Kasumi-1 (cell line): ENCODE measurements at regions not wholly inside any gene's neighbourhood (a gene's known extent, or its start where the extent isn't known, plus 50 kb on each side); places are given as distances from the start of the nearest gene placed in this dataset.

Source experiments
- DNase-seq, 2 experiments: peaks; one replicate each; lab custom pipeline; 2025; lab: John Stamatoyannopoulos, UW

DNA sequence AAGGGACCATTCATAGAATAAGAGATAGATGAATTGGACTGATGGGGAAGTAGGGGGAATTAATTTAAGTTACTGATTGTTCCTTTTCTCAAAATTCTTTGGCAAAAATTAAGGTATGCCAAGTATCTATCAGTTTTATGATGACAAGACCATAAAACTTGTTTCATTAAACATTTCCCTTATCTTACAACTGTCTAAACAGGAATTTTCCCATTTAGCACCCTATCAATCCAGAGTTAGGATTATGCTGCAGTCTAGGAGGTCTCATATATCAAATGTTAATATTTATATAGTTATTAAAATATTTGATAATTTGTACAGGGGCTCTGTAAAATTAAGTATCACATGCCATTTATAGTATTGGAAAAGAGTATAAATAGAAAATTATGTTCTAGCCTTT is 51.5 kb upstream of the ARID1B start:
- no peak for DNase-seq

DNA sequence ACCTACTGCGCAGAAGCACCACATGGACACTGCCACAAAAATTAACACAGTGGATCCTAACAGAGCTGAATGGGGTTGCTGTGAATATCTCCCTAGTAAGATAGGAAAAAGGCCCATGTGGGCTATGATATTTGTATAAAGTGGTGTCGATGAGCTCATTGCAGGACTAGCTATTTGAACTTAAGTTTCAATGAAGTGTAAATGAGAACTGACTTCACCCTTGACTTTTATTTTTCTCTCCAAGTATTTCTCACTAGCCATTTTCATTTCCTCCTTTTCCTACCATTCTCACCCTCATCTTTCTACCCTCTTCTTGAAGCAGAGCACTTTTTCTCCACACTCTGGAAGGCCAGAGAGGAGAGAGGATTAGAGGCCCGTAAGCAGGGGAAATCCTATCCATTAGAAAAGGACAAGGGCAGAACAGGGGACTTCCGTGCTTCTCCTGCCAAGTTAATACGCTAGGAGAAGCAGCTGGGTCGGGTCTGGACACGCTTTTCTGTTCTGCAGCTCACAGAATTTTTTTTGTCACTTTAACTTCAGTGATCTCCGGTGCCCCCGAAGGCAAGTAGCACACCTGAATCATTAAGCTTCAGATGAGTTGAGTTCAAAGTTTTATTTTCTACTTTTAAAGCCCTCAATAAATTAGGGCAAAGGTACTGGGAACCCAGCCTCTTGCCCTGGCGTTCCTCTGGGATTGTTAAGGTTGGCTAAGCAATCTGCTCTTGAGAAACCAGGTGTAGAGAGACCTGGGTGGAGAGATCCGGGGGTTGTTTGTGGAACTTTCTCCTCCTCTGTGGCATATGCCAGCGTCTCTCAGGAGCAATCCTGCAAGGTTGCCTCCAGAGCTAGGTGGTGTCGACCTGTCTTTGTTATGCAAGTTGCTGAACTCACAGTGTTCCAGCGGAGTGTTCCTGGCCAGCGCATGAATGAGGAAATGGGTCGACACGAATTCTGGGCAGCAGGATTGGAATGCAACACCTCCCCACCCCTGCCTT is 56.2 kb upstream of the ARID1B start:
- DNase-seq, result no peak

DNA sequence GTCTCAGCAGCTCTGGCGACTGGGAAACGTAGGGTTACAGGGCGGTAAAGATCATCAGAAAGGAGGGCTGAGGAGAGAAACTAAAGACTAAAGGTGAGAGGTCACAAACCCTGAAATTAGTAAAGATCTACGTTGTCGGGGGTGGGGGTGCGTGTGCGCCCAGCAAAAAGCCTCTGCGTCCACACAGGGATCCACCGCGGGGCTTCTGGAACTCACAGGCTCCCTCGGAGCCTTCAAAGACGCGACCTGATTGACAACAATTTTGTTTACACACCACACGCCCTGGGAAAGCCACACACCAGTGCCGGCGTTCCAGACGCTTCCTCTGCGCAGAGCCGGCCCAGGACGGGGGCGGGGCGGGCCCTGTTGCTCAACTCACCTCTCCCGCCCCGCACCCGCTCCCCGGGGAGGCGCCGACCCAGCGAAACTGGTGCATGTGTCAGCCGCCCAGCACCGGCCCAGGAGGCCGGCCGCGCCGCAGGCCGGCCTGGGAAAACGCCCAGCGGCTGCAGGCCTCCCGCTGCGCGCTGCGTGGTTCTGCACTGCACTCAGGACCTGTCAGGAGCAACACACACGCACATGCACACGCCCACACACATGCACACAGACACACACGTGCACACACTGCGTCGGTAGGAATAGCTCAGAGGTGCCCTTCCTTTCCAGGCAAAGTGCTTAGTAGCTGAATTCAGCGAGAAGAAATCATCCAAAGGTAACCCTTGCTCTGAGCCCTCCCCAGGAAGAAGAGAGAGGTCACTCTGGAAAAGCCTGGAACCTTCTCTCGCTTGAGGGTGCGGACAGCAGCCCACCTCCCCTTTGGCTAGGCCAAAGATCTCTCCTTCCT is 57.2 kb upstream of the ARID1B start:
- peak; percentile 69 to 71 for DNase-seq

DNA sequence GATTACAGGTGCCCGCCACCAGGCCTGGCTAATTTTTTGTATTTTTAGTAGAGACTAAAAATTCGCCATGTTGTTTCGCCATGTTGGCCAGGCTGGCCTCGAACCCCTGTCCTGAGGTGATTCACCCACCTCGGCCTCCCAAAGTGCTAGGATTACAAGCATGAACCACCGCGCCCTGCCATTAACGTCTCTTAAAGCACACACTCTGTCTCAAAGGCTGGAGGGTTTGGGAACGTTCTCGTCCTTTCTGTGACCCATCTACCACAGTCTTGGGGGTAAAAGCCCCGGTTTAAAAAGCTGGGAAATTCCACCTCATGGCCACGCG is 57.8 kb upstream of the ARID1B start:
- DNase-seq, result no peak

DNA sequence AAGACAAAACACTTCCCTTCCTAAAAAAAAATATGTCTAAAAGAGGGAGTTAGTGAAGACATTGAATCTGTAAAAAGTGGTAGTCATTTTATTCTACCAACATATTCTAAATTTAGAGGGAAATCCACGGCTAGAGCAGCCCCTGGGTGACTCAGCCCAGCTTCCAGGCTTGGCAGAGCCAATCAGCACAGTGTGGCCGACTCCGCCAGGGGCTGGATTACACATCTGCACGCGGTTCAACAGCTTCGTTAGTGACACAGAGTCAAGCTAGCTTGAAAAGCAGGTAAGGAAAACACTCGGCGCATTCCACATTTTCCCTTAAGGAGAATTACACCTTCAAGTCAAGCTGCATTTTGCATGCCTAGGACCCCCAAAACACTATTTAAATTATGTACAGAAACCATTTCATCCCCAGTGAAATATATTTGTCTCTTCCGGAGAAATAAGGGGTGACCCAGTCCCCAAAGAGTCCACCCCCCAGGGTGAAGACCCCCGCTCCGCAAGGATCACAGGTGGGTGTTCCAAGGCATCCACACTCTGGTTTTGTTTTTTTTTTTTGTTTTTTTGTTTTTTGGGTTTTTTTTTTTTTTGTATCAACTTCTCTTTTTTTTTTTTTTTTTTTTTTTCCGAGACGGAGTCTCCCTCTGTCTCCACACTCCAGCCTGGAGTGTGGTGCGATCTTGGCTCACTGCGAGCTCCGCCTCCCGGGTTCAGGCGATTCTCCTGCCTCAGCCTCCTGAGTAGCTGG is 58.4 kb upstream of the ARID1B start:
- peak; percentile 71 to 74 for DNase-seq

DNA sequence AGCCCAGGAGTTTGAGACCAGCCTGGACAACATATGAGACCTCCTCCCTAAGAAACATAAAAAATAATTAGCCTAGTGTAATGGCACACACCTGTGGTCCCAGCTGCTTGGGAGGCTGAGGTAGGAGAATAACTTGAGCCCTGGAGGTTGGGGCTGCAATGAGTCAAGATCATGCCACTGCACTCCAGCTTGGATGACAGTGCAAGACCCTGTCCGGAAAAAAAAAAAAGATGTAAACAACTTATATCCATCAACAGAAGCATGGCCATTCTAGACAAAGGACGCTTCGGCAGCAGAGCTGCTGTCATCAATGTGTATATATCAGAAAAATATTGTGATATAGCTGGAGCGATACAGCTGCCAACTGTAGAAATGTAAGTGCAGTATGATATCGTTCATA is 59.6 kb upstream of the ARID1B start:
- DNase-seq, result no peak

DNA sequence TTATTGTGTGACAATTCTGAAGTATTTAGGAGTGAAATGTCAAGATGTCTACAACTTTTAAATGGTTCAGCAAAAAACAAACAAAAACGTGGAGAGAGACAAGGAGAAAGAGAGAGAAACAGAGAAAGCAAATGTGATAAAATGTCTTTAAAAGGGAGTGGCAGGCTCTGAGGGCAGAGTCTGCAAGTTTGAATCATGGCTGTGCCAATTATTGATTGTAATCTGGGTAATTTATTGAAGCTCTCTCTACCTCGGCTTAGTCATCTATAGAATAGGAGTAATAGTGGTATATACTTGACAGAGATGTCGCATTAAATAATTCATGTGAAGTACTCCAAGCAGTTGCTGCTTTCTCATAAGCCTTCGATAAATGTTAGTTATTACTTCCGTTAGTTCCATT is 61.3 kb upstream of the ARID1B start:
- no peak for DNase-seq

DNA sequence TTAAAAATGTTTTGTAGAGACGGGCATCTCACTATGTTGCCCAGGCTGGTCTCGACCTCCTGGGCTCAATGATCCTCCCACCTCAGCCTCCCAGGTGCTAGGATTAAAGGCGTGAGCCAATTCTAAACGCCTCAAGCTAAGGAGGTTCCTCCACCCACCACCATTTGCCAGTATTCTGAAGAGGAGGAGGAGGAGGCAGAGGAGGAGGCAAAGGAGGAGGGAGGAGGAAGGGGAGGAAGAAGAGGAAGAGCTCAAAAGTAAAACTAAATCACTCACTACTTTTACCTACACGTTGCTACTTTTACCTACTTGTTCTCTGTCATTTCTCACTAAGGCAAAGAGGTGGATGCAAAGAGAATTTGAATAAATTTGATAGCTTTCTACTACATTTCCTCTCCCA is 63.6 kb upstream of the ARID1B start:
- no peak for DNase-seq

DNA sequence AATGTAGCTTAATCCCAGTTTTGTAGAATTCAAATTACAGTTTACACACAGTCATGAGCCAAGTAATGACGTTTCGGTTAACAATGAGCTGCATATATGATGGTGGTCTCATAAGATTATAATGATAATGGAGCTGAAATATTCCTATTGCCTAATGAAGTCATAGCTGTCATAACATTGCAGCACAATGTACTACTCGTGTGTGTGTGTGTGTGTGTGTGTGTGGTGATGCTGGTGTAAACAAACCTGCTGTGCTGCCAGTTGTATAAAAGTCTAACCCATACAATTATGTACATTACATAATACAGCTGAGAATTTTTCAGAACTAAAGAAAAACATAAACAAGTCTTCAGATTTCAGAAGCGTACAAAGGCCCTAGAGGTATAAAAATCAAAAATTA is 66.7 kb upstream of the ARID1B start:
- no peak for DNase-seq

DNA sequence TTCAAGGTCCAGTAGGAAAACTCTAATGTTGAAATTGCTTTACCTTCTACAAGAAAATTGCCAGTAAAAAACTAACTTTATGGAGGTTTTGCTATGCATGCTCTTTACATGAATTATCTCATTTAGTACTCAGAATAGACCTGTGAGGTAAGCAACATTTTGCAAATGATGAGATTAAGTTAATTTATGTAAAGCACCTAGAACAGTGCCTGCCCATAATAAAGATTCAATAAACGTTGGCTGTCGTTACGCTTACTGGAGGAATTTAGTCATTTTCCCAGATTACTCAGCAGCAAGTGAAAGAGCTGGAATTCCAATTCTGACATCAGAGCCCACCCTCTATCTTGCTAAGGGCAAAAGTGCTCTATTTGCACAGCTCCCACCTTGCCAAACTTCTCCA is 69.4 kb upstream of the ARID1B start:
- DNase-seq, result no peak

DNA sequence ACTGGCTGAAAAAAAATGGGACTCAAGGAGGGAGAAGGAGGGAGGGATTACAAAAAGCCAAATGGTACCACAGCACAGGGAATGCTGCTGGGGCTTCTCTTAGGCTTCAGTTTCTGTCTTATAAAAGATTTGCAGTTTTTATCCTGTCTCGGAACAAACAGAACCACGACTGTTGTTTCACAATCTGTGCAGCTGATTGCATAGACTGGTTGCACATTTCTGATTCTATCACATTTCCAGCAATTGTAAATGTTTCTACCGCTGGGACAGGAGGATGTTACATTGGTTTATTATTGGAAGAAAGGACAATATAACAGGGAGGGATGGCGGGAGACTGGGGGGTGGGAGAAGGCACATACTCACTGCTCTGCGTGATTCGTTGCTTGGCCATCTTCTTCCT is 73.5 kb upstream of the ARID1B start:
- no peak for DNase-seq

DNA sequence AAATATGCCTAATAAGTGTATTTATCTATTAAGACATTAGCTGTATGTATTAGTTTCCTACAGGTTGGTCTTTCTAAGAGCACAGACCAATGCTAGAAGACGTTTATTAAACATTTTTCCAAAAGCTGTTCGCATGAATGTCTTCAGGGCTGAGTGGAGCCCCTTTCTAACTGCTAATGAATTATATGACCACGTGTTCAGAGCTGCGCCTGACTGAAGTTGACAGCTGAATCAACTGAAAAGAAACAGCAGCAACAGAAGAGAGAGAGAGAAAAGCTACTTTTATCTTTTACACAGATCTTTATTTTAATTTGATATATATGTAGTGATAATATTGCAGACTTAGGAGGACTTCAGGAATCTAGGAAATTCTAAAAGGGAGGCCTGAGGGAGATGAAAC is 75.2 kb upstream of the ARID1B start:
- DNase-seq, result no peak

DNA sequence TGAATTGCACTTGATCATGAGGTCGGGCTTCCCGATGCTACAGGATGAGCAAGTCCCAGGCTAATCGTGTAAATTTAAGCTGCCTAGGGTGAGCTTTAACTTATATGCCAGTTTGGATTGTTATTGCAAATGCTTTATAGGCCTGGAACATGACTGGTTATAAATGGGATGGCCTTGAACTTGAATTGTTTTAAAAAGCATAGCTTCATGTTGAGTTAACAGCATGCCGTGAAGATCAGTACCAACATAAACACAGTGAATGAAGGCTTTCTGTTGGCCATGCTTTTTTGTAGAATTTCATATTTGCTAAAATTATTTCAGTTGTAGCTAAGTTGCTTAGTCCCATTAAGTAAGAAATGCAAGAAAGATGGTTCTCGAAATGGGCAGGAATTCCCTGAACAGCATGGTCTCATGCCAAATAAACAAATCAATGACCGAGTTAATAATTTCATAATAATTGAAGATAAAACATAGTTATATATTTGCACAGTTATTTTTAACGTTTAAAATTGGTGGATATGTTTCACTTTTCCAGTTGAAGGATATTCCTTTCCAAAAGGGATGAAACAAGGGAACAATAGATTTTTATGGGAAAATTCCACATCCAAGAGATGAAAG is 76.6 kb upstream of the ARID1B start:
- DNase-seq, result no peak

DNA sequence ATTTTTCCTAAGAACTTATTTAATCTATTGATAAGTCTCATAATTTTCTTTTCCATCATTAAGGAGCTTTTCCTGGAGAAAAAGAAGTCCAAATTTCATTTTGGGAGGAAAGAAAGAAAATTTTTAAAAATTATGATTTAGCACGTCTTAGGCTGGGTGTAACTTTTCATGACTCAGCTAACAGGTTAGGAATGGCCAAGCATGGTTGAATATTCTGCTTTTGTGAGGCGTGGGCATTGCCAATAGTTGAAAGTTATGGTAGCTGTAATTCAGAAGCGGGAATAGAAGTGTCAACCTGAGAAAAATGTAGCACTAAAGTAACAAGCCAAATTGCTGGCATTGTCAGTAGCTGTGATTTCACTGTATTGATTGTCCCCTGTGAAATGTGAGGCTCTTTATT is 77.2 kb upstream of the ARID1B start:
- no peak for DNase-seq

DNA sequence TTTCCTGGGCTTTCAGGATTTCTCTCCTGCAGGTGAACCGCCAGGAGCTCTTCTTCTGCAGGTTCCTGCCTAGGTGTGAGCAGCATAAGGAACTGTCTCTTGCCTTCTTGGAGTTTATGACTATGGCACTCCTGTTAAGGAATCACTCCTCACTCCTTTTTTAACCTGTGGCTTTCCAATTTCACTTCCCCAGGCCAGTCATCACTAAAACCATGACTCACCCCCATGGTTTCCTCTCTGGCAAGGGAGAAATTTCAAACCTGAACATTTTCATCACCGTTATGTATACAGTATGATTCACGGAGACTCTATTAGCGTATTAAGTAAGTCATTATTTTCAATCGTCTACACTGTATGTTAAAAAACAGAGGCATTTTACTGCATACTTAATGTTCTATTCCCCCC is 78.2 kb upstream of the ARID1B start:
- DNase-seq, result peak; percentile 4 to 16

DNA sequence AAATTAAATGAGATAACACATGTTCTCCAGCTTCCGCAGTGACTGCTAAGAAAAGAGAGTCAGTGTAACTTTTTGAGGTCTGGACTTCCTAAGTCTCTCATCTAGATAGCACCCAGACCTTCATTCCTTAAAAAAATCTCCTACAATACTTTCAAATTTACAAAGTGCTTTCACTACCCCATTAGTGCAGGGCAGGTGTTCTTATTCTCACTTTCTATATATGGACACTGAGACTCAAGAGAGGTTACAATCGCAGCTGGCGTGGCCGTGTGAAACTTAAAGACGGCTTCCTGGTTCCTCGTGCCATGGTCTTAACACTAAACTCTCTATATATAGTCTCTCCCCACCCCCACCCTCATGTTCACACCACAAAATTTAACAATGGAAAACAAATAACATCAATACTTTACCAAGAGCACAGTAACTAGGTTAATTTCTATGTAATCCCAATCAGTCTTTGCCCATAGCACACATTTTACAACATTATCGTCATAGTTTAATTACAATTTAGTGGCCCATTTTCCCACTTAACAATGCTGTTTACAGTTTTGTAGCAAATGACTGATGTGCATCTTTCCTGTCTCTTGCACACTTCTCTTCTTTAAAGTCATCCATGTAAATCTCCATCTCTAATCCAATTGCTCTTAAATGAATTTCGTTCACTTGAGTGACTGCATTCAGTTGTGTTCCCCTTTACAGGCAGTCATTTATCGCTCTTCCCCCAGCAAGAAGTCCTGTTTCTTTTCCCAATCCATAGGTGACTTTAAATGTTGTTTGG is 78.8 kb upstream of the ARID1B start:
- no peak for DNase-seq

DNA sequence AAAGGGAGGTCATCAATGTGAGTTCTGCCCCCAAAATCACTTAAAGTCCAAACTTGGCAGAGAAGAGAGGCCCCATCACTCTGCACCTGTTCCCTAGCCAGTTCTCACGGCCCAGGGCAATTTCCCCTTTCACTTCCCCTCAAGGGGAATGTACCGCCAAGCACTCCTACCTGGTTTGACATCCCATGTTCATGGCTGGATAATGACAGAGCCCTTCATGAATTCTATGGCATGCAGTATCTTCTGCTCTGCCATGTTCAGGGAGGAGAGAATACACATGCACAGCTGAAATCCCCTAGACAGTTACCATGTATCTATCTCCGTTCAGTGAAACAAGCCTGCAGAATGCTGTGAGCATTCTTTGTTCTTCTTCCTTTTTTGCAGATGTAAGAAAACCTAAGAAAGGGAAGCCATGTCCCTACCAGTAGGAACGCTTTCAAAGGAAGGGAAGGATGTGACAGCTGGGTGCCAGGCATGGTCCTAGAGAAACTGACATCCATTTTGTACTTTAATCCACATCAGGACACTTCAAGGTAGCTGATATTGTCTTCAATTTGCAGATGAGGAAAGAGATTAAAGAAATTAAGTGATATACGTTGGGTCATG is 79.8 kb upstream of the ARID1B start:
- DNase-seq, result no peak

DNA sequence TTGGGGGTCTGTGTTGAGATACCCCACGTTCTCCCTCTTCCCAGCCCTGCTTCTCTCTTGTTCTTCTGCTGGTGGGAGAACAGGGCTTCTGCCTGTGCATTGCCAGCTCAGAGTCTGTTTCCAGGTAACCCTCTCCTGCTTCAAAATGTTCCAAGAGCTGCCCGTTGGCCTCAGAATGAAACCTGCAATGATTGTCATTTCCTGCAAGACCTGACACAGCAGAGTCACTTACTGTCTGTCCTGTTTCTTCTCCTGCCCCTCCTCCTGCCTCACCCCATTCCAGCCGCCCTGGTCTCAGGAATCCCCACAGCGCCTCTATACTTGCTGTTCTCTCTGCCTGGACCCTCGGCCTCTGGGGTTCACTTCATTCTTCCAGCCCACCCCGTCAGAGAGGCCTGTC is 81.4 kb upstream of the ARID1B start:
- DNase-seq, result no peak

DNA sequence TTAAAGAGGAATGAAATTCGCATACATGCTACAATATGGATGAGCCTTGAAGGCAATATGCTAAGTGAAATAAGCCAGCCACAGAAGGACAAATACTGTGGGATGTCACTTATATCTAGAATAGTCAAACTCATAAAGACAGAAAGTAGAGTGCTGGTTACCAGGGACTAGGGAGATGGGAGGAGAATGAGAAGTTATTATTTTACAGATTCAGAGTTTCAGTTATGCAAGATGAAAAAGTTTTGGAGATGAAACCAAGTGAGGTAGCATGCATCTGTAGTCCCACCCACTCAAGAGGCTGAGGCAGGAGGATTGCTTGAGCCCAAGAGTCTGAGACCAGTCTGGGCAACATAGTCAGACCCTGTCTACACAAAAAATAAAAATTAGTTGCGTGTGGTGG is 82.5 kb upstream of the ARID1B start:
- no peak for DNase-seq

DNA sequence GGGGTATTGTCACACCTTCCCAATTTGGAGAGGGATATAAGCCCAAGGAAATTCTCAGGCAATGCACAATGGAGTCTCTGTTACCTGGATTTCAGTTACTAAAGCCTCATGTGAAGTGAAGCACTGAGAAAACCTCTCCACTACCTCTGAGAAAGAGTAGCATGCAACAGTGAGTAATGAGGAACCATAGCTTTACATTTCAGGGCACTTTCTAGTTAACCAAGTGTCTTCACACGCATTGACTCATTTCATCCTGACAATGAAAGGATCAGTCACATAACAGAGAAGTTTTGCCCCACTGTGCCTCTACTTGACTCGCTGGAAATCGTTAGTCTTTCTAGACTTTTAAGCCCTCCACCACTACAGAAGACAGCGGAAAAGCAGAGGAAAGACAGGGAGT is 86.2 kb upstream of the ARID1B start:
- DNase-seq, result no peak

DNA sequence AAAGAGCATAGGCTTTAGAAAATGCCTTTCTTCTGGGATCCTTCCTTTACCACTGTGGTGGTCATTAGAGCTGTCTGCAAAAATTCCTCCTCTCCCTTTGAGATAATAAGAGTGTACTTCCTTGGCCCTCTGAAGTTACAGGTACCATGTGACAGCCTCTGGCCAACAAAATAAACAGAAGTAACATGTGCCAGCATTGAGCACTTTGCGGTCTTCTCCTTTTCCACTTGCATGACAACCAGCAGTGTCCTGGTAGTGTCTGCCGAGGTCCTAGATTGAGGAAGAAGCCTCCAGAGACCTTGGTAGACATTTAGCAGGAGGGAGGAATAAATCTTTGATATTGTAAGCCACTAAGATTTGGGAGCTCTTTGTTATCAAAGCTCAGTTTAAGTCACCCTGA is 87.5 kb upstream of the ARID1B start:
- DNase-seq, result peak; percentile 37 to 40
